HEK293 (cell line): ENCODE measurements at regions not wholly inside any gene's neighbourhood (a gene's known extent, or its start where the extent isn't known, plus 50 kb on each side); places are given as distances from the start of the nearest gene placed in this dataset.

Experiments used
- EGR2 ChIP-seq: fragments of 450-650 bp; formaldehyde crosslinking; IDR thresholded peaks from 2 replicates; pipeline ENCODE4 v1.5.1; 2016; ENCODE audit warnings: low read depth, missing biosample characterization, missing genetic modification characterization
- INSM2 ChIP-seq: fragments of 450-650 bp; formaldehyde crosslinking; IDR thresholded peaks from 2 replicates; pipeline ENCODE4 v1.5.1; 2016; ENCODE audit warnings: missing biosample characterization, missing genetic modification characterization
- MEIS1 ChIP-seq: sonication (generic); formaldehyde crosslinking; IDR thresholded peaks from 2 replicates; pipeline ENCODE4 v1.8.1; 2022; ENCODE audit warnings: missing genetic modification reagents, mild to moderate bottlenecking, borderline replicate concordance
- PRDM2 ChIP-seq: fragments of 450-650 bp; formaldehyde crosslinking; IDR thresholded peaks from 2 replicates; pipeline ENCODE4 v1.5.1; 2016; ENCODE audit warnings: missing biosample characterization, missing genetic modification characterization, borderline replicate concordance
- TSHZ1 ChIP-seq: fragments of 450-650 bp; formaldehyde crosslinking; IDR thresholded peaks from 2 replicates; pipeline ENCODE4 v1.5.1; 2016; ENCODE audit warnings: missing biosample characterization, missing genetic modification characterization, borderline replicate concordance
- YY1 ChIP-seq: fragments of 450-650 bp; formaldehyde crosslinking; IDR thresholded peaks from 2 replicates; pipeline ENCODE4 v1.5.1; 2018; ENCODE audit warnings: missing biosample characterization, missing genetic modification characterization
- ZEB2 ChIP-seq: fragments of 450-650 bp; formaldehyde crosslinking; IDR thresholded peaks from 2 replicates; pipeline ENCODE4 v1.5.1; 2016; ENCODE audit warnings: missing biosample characterization, missing genetic modification characterization
- ZNF140 ChIP-seq: fragments of 450-650 bp; formaldehyde crosslinking; IDR thresholded peaks from 2 replicates; pipeline ENCODE4 v1.5.1; 2016; ENCODE audit warnings: missing biosample characterization, missing genetic modification characterization
- ZNF148 ChIP-seq: fragments of 450-650 bp; formaldehyde crosslinking; IDR thresholded peaks from 2 replicates; pipeline ENCODE4 v1.5.0; 2017; ENCODE audit warnings: missing biosample characterization, missing genetic modification characterization, borderline replicate concordance
- ZNF184 ChIP-seq: fragments of 450-650 bp; IDR thresholded peaks from 2 replicates; pipeline ENCODE4 v1.5.1; 2018; ENCODE audit warnings: missing biosample characterization, mild to moderate bottlenecking, missing genetic modification characterization
- ZNF19 ChIP-seq: fragments of 450-650 bp; formaldehyde crosslinking; IDR thresholded peaks from 2 replicates; pipeline ENCODE4; 2016; ENCODE audit warnings: missing biosample characterization, missing genetic modification characterization, low read depth
- ZNF341 ChIP-seq: fragments of 450-650 bp; formaldehyde crosslinking; IDR thresholded peaks from 2 replicates; pipeline ENCODE4; 2016; ENCODE audit warnings: low read depth, missing biosample characterization, missing genetic modification characterization
- ZNF37A ChIP-seq: fragments of 450-650 bp; IDR thresholded peaks from 2 replicates; pipeline ENCODE4 v1.5.1; 2018; ENCODE audit warnings: missing biosample characterization, missing genetic modification characterization
- ZNF394 ChIP-seq: fragments of 450-650 bp; formaldehyde crosslinking; IDR thresholded peaks from 2 replicates; pipeline ENCODE4 v1.5.1; 2016; ENCODE audit warnings: missing biosample characterization, missing genetic modification characterization, mild to moderate bottlenecking, moderate library complexity, borderline replicate concordance
- ZNF423 ChIP-seq: fragments of 450-650 bp; formaldehyde crosslinking; IDR thresholded peaks from 2 replicates; pipeline ENCODE4 v1.5.1; 2016; ENCODE audit warnings: missing biosample characterization, missing genetic modification characterization
- ZNF518A ChIP-seq: fragments of 450-650 bp; formaldehyde crosslinking; conservative IDR thresholded peaks from 2 replicates; pipeline ENCODE4 v1.5.1; 2016; ENCODE audit warnings: low read depth, missing biosample characterization, missing genetic modification characterization
- ZNF654 ChIP-seq: fragments of 450-650 bp; formaldehyde crosslinking; IDR thresholded peaks from 2 replicates; pipeline ENCODE4 v1.5.1; 2016; ENCODE audit warnings: low read depth, missing biosample characterization, missing genetic modification characterization
- ZNF660 ChIP-seq: fragments of 450-650 bp; IDR thresholded peaks from 2 replicates; pipeline ENCODE4 v1.5.1; 2018; ENCODE audit warnings: missing biosample characterization, mild to moderate bottlenecking, missing genetic modification characterization
- ZNF837 ChIP-seq: fragments of 450-650 bp; formaldehyde crosslinking; IDR thresholded peaks from 2 replicates; pipeline ENCODE4 v1.5.1; 2016; ENCODE audit warnings: missing biosample characterization, missing genetic modification characterization

GRCh38 chr12:124720681-124721500 is 142.8 kb downstream of the SCARB1 start (continued):
- TF ChIP-seq PRDM2 (tag by site-specific recombination) (no peak), ZNF423 (tag by site-specific recombination) (peak; percentile 58), ZNF37A (tag by site-specific recombination) (no peak), YY1 (no peak), TSHZ1 (tag by site-specific recombination) (peak; percentile 97), ZNF654 (tag by site-specific recombination) (no peak; the same call in none of the 2 replicates), ZNF518A (tag by site-specific recombination) (peak; percentile 57), ZNF184 (tag by site-specific recombination) (peak; percentile 71), ZNF394 (peak; percentile 58), ZNF19 (tag by site-specific recombination) (no peak), ZEB2 (peak; percentile 97), INSM2 (tag by site-specific recombination) (peak; percentile 98), ZNF837 (tag by site-specific recombination) (no peak), ZNF148 (tag by site-specific recombination) (no peak), ZNF660 (peak; percentile 81), EGR2 (tag by site-specific recombination) (no peak), ZNF341 (tag by site-specific recombination) (peak; percentile 40; the same call in 1 of the 2 replicates), MEIS1 (CRISPR knock-in tag) (peak; percentile 96), ZNF140 (tag by site-specific recombination) (no peak)
